Mucosa of rectum (tissue), 2 donors: ENCODE measurements at regions not wholly inside any gene's neighbourhood (a gene's known extent, or its start where the extent isn't known, plus 50 kb on each side); places are given as distances from the start of the nearest gene placed in this dataset.

Source experiments
- H3K27ac ChIP-seq, 2 donors: one replicate each; pipeline ENCODE4 v1.7.0; 2013; ENCODE audit warnings: inconsistent platforms in 2 of 2, low read depth in 2 of 2, low read length in 2 of 2
- H3K27me3 ChIP-seq, 2 donors: one replicate each; pipeline ENCODE4 v1.7.0; 2013; ENCODE audit warnings: low read length in 2 of 2; ENCODE audit not compliant: control insufficient read depth in 2 of 2, insufficient read depth in 2 of 2
- H3K36me3 ChIP-seq, 2 donors: one replicate each; pipeline ENCODE4 v1.7.0; 2013; ENCODE audit warnings: low read length in 2 of 2; ENCODE audit not compliant: control insufficient read depth in 2 of 2, insufficient read depth in 2 of 2
- H3K4me1 ChIP-seq, 2 donors: one replicate each; pipeline ENCODE4 v1.7.0; 2013; ENCODE audit warnings: low read length in 2 of 2, mild to moderate bottlenecking in 1 of 2; ENCODE audit not compliant: control insufficient read depth in 2 of 2, insufficient read depth in 2 of 2
- H3K4me3 ChIP-seq, 2 donors: one replicate each; pipeline ENCODE4 v1.7.0; 2013; ENCODE audit warnings: low read length in 2 of 2
- H3K9ac ChIP-seq, 2 donors: one replicate each; pipeline ENCODE4 v1.7.0; 2013; ENCODE audit warnings: low read length in 2 of 2, low read depth in 1 of 2, mild to moderate bottlenecking in 1 of 2
- H3K9me3 ChIP-seq, 2 donors: one replicate each; pipeline ENCODE4 v1.7.0; 2013; ENCODE audit warnings: low read length in 2 of 2; ENCODE audit not compliant: control insufficient read depth in 2 of 2
- donor health status: healthy.
- donor health status: Normal muscosa, but diverticular disease.

- H3K9ac ChIP-seq = no peak overlapping the region
- no peak overlapping the region for H3K4me3 ChIP-seq
- no peak overlapping the region for H3K27ac ChIP-seq
- H3K36me3 ChIP-seq = no peaks in the 10 kb centered on the region
- no peaks in the 10 kb centered on the region for H3K27me3 ChIP-seq
- peaks cover 0 to 4% of the 10 kb centered on the region in 2 donors for H3K4me1 ChIP-seq
- no peaks in the 10 kb centered on the region for H3K9me3 ChIP-seq
These were observed 538.7 kb downstream of the REEP3 start for GRCh38 chr10:64059884-64060283.

- no peak overlapping the region for H3K4me3 ChIP-seq
- H3K4me1 ChIP-seq = no peaks in the 10 kb centered on the region
- no peaks in the 10 kb centered on the region for H3K9me3 ChIP-seq
- no peaks in the 10 kb centered on the region for H3K36me3 ChIP-seq
- no peak overlapping the region for H3K27ac ChIP-seq
- H3K9ac ChIP-seq = no peak overlapping the region
- no peaks in the 10 kb centered on the region for H3K27me3 ChIP-seq
These were observed 539.2 kb downstream of the REEP3 start for GRCh38 chr10:64060389-64060788.

- Histone ChIP-seq H3K9me3 (no peaks in the 10 kb centered on the region), H3K27ac (no peak overlapping the region), H3K4me3 (no peak overlapping the region), H3K27me3 (no peaks in the 10 kb centered on the region), H3K9ac (no peak overlapping the region), H3K36me3 (no peaks in the 10 kb centered on the region), H3K4me1 (no peaks in the 10 kb centered on the region)
These were observed 541.6 kb downstream of the REEP3 start for GRCh38 chr10:64062793-64063192.

- no peak overlapping the region for H3K27ac ChIP-seq
- no peak overlapping the region for H3K9ac ChIP-seq
- no peaks in the 10 kb centered on the region for H3K27me3 ChIP-seq
- no peaks in the 10 kb centered on the region for H3K4me1 ChIP-seq
- no peaks in the 10 kb centered on the region for H3K36me3 ChIP-seq
- H3K4me3 ChIP-seq = no peak overlapping the region
- no peaks in the 10 kb centered on the region for H3K9me3 ChIP-seq
These were observed 545.9 kb downstream of the REEP3 start for GRCh38 chr10:64067009-64067606.

GRCh38 chr10:64067859-64068258 is 546.7 kb downstream of the REEP3 start:
- H3K36me3 ChIP-seq = no peaks in the 10 kb centered on the region
- H3K9me3 ChIP-seq = no peaks in the 10 kb centered on the region
- H3K27me3 ChIP-seq = no peaks in the 10 kb centered on the region
- no peak overlapping the region for H3K4me3 ChIP-seq
- H3K4me1 ChIP-seq = no peaks in the 10 kb centered on the region
- no peak overlapping the region for H3K9ac ChIP-seq
- no peak overlapping the region for H3K27ac ChIP-seq

- Histone ChIP-seq H3K9me3 (no peaks in the 10 kb centered on the region), H3K36me3 (no peaks in the 10 kb centered on the region), H3K27me3 (no peaks in the 10 kb centered on the region), H3K27ac (no peak overlapping the region), H3K4me1 (no peaks in the 10 kb centered on the region), H3K4me3 (no peak overlapping the region), H3K9ac (no peak overlapping the region)
These were observed 549.0 kb downstream of the REEP3 start for GRCh38 chr10:64070241-64070640.

- no peaks in the 10 kb centered on the region for H3K9me3 ChIP-seq
- no peaks in the 10 kb centered on the region for H3K36me3 ChIP-seq
- no peak overlapping the region for H3K4me3 ChIP-seq
- H3K27me3 ChIP-seq = no peaks in the 10 kb centered on the region
- H3K27ac ChIP-seq = no peak overlapping the region
- no peaks in the 10 kb centered on the region for H3K4me1 ChIP-seq
- H3K9ac ChIP-seq = no peak overlapping the region
These were observed 550.0 kb downstream of the REEP3 start for GRCh38 chr10:64071218-64071617.

GRCh38 chr10:64075604-64076003 is 554.4 kb downstream of the REEP3 start:
- H3K9ac ChIP-seq = no peak overlapping the region
- peaks cover 4 to 16% of the 10 kb centered on the region in 2 donors for H3K4me1 ChIP-seq
- H3K27ac ChIP-seq = no peak overlapping the region
- no peaks in the 10 kb centered on the region for H3K36me3 ChIP-seq
- no peaks in the 10 kb centered on the region for H3K9me3 ChIP-seq
- H3K4me3 ChIP-seq = no peak overlapping the region
- H3K27me3 ChIP-seq = no peaks in the 10 kb centered on the region

GRCh38 chr10:64076322-64076940 is 555.2 kb downstream of the REEP3 start:
- no peaks in the 10 kb centered on the region for H3K36me3 ChIP-seq
- no peak overlapping the region for H3K4me3 ChIP-seq
- H3K27ac ChIP-seq = no peak overlapping the region
- H3K9me3 ChIP-seq = no peaks in the 10 kb centered on the region
- H3K4me1 ChIP-seq = peaks cover 4 to 20% of the 10 kb centered on the region in 2 donors
- H3K9ac ChIP-seq = no peak overlapping the region
- no peaks in the 10 kb centered on the region for H3K27me3 ChIP-seq

GRCh38 chr10:64079341-64079740 is 558.1 kb downstream of the REEP3 start:
- H3K9me3 ChIP-seq = no peaks in the 10 kb centered on the region
- H3K9ac ChIP-seq = no peak overlapping the region
- no peak overlapping the region for H3K4me3 ChIP-seq
- no peaks in the 10 kb centered on the region for H3K27me3 ChIP-seq
- no peaks in the 10 kb centered on the region for H3K36me3 ChIP-seq
- no peak overlapping the region for H3K27ac ChIP-seq
- peaks cover 4 to 29% of the 10 kb centered on the region in 2 donors for H3K4me1 ChIP-seq
